HEK293 (cell line): ENCODE measurements at regions not wholly inside any gene's neighbourhood (a gene's known extent, or its start where the extent isn't known, plus 50 kb on each side); places are given as distances from the start of the nearest gene placed in this dataset.

Experiments
- CTCF ChIP-seq: fragments of 450-650 bp; formaldehyde crosslinking; IDR thresholded peaks from 2 replicates; pipeline ENCODE4 v1.5.1; 2016; ENCODE audit warnings: missing biosample characterization, missing genetic modification characterization
- HOXA7 ChIP-seq: sonication (generic); formaldehyde crosslinking; IDR thresholded peaks from 2 replicates; pipeline ENCODE4 v1.8.1; 2022; ENCODE audit warnings: missing genetic modification reagents, borderline replicate concordance
- MYNN ChIP-seq: fragments of 450-650 bp; formaldehyde crosslinking; IDR thresholded peaks from 2 replicates; pipeline ENCODE4 v1.5.1; 2016; ENCODE audit warnings: missing biosample characterization, missing genetic modification characterization, borderline replicate concordance
- PBX3 ChIP-seq: sonication (generic); formaldehyde crosslinking; IDR thresholded peaks from 2 replicates; pipeline ENCODE4 v1.8.1; 2022; ENCODE audit warnings: mild to moderate bottlenecking, moderate library complexity, missing genetic modification reagents
- YY1 ChIP-seq: fragments of 450-650 bp; formaldehyde crosslinking; IDR thresholded peaks from 2 replicates; pipeline ENCODE4 v1.5.1; 2018; ENCODE audit warnings: missing biosample characterization, missing genetic modification characterization
- YY2 ChIP-seq: fragments of 450-650 bp; formaldehyde crosslinking; IDR thresholded peaks from 2 replicates; pipeline ENCODE4 v1.5.1; 2016; ENCODE audit warnings: missing biosample characterization, missing genetic modification characterization
- ZIC2 ChIP-seq: fragments of 450-650 bp; formaldehyde crosslinking; IDR thresholded peaks from 2 replicates; pipeline ENCODE4 v1.5.1; 2016; ENCODE audit warnings: missing biosample characterization, missing genetic modification characterization
- ZNF138 ChIP-seq: fragments of 450-650 bp; formaldehyde crosslinking; IDR thresholded peaks from 2 replicates; pipeline ENCODE4 v1.5.1; 2016; ENCODE audit warnings: missing biosample characterization, missing genetic modification characterization, borderline replicate concordance
- ZNF324 ChIP-seq: fragments of 450-650 bp; formaldehyde crosslinking; IDR thresholded peaks from 2 replicates; pipeline ENCODE4 v1.5.1; 2016; ENCODE audit warnings: missing biosample characterization, missing genetic modification characterization
- ZNF501 ChIP-seq: fragments of 450-650 bp; formaldehyde crosslinking; IDR thresholded peaks from 2 replicates; pipeline ENCODE4 v1.5.1; 2016; ENCODE audit warnings: missing biosample characterization, missing genetic modification characterization
- ZNF747 ChIP-seq: fragments of 450-650 bp; formaldehyde crosslinking; IDR thresholded peaks from 2 replicates; pipeline ENCODE4 v1.5.1; 2016; ENCODE audit warnings: missing biosample characterization, missing genetic modification characterization
- ZNF837 ChIP-seq: fragments of 450-650 bp; formaldehyde crosslinking; IDR thresholded peaks from 2 replicates; pipeline ENCODE4 v1.5.1; 2016; ENCODE audit warnings: missing biosample characterization, missing genetic modification characterization
- TF ChIP-seq, protein P1 (sequence below): fragments of 450-650 bp; formaldehyde crosslinking; IDR thresholded peaks from 2 replicates; pipeline ENCODE4 v1.5.1; 2016; ENCODE audit warnings: missing biosample characterization, missing genetic modification characterization, low read depth
- TF ChIP-seq, protein P2 (sequence below): fragments of 450-650 bp; formaldehyde crosslinking; IDR thresholded peaks from 2 replicates; pipeline ENCODE4 v1.5.1; 2017; ENCODE audit warnings: missing biosample characterization, missing genetic modification characterization

- TF ChIP-seq ZNF138 (tag by site-specific recombination) = no peak
- no peak for TF ChIP-seq PBX3 (CRISPR knock-in tag)
- TF ChIP-seq YY2 = no peak
- no peak for TF ChIP-seq YY1 (tag by site-specific recombination)
- TF ChIP-seq CTCF (tag by site-specific recombination) = no peak
- no peak for TF ChIP-seq ZNF837 (tag by site-specific recombination)
- no peak for TF ChIP-seq MYNN
- TF ChIP-seq ZNF747 (tag by site-specific recombination) = no peak
- no peak for TF ChIP-seq HOXA7 (CRISPR knock-in tag)
- no peak for TF ChIP-seq ZNF501 (tag by site-specific recombination)
- TF ChIP-seq, protein P1, sequence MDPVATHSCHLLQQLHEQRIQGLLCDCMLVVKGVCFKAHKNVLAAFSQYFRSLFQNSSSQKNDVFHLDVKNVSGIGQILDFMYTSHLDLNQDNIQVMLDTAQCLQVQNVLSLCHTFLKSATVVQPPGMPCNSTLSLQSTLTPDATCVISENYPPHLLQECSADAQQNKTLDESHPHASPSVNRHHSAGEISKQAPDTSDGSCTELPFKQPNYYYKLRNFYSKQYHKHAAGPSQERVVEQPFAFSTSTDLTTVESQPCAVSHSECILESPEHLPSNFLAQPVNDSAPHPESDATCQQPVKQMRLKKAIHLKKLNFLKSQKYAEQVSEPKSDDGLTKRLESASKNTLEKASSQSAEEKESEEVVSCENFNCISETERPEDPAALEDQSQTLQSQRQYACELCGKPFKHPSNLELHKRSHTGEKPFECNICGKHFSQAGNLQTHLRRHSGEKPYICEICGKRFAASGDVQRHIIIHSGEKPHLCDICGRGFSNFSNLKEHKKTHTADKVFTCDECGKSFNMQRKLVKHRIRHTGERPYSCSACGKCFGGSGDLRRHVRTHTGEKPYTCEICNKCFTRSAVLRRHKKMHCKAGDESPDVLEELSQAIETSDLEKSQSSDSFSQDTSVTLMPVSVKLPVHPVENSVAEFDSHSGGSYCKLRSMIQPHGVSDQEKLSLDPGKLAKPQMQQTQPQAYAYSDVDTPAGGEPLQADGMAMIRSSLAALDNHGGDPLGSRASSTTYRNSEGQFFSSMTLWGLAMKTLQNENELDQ (tag by site-specific recombination) = no peak
- no peak for TF ChIP-seq ZIC2
- TF ChIP-seq, protein P2, sequence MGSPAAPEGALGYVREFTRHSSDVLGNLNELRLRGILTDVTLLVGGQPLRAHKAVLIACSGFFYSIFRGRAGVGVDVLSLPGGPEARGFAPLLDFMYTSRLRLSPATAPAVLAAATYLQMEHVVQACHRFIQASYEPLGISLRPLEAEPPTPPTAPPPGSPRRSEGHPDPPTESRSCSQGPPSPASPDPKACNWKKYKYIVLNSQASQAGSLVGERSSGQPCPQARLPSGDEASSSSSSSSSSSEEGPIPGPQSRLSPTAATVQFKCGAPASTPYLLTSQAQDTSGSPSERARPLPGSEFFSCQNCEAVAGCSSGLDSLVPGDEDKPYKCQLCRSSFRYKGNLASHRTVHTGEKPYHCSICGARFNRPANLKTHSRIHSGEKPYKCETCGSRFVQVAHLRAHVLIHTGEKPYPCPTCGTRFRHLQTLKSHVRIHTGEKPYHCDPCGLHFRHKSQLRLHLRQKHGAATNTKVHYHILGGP = no peak
- TF ChIP-seq ZNF324 = no peak
These were observed 180.9 kb upstream of the ALKAL2 start for GRCh38 chr2:468648-469336.
